GM10248 (cell line): ENCODE measurements at regions not wholly inside any gene's neighbourhood (a gene's known extent, or its start where the extent isn't known, plus 50 kb on each side); places are given as distances from the start of the nearest gene placed in this dataset.

ENCODE experiments used
- CTCF ChIA-PET: fragments of 300-600 bp; sonication (Branson Sonifier 250); formaldehyde crosslinking; extraction: SDS; loops from one replicate; lab custom pipeline; 2021; ENCODE audit warnings: antibody characterized with exemption; lab: Yijun Ruan, JAX
- POLR2A ChIA-PET: fragments of 350-650 bp; sonication (Branson Sonifier 250); formaldehyde crosslinking; extraction: SDS; loops from one replicate; lab custom pipeline; 2020; ENCODE audit warnings: antibody characterized with exemption; lab: Yijun Ruan, JAX
- DNase-seq: peaks from one replicate; pipeline ENCODE4 v3.0.0; 2012; ENCODE audit errors: extremely low spot score
- CTCF ChIP-seq: IDR thresholded peaks from 2 replicates; pipeline ENCODE4 v1.5.1; 2012; ENCODE audit warnings: mild to moderate bottlenecking, low read depth; ENCODE audit errors: extremely low read depth, missing control alignments, control extremely low read depth

GRCh38 chr6:151679941-151680340 is 127.5 kb upstream of the ESR1 start:
- DNase-seq = no peak
- CTCF ChIA-PET = interaction anchor here (1.0 to 2.9 kb wide), 5 partner anchors 10 to 588 kb away, joined by 3 to 8 read pairs (median 4); no protein-coding TSS in a partner anchor
- POLR2A ChIA-PET = no interaction called here
- no peak for TF ChIP-seq CTCF

GRCh38 chr6:151680846-151681432 is 126.5 kb upstream of the ESR1 start:
- POLR2A ChIA-PET = no interaction called here
- TF ChIP-seq CTCF = no peak
- CTCF ChIA-PET = interaction anchor here (1.2 to 2.9 kb wide), 4 partner anchors 15 to 587 kb away, joined by 3 to 8 read pairs (median 4); no protein-coding TSS in a partner anchor
- no peak for DNase-seq

- ChIA-PET POLR2A (no interaction called here), CTCF (interaction anchor here (2.9 kb wide), 1 partner anchor 586 kb away, joined by 8 read pairs; no protein-coding TSS in a partner anchor)
- DNase-seq = no peak
- no peak for TF ChIP-seq CTCF
Measured at GRCh38 chr6:151681433-151682059, 125.9 kb upstream of the ESR1 start.

- no peak for TF ChIP-seq CTCF
- ChIA-PET POLR2A (no interaction called here), CTCF (no interaction called here)
- no peak for DNase-seq
Measured at GRCh38 chr6:151682251-151682650, 125.2 kb upstream of the ESR1 start.

- no peak for TF ChIP-seq CTCF
- ChIA-PET POLR2A (no interaction called here), CTCF (no interaction called here)
- no peak for DNase-seq
Measured at GRCh38 chr6:151682922-151683321, 124.6 kb upstream of the ESR1 start.

GRCh38 chr6:151683381-151683780 is 124.1 kb upstream of the ESR1 start:
- no peak for TF ChIP-seq CTCF
- DNase-seq = no peak
- ChIA-PET POLR2A (no interaction called here), CTCF (interaction anchor here (1.1 kb wide), 1 partner anchor 7 kb away, joined by 3 read pairs; no protein-coding TSS in a partner anchor)
